ENCODE measurements at regions not wholly inside any gene's neighbourhood (a gene's known extent, or its start where the extent isn't known, plus 50 kb on each side); places are given as distances from the start of the nearest gene placed in this dataset.

GRCh38 chr4:83772685-83773084 is 236.8 kb downstream of the GPAT3 start:
- TF ChIP-seq CTCF (IDR thresholded peaks at IDR 0.05) (no peak), POLR2A (IDR thresholded peaks at IDR 0.05) (no peak), EP300 (IDR thresholded peaks at IDR 0.05) (no peak)
